ENCODE measurements at regions not wholly inside any gene's neighbourhood (a gene's known extent, or its start where the extent isn't known, plus 50 kb on each side); places are given as distances from the start of the nearest gene placed in this dataset.

GRCh38 chr9:16974436-16974835 lies 104.0 kb upstream of the BNC2 start:
- no peak for TF ChIP-seq CTCF (IDR thresholded peaks at IDR 0.05; ENCODE audit: low read depth, low read length, missing input control)
- no peak for TF ChIP-seq TAF1 (conservative IDR thresholded peaks at IDR 0.05)
- no peak for TF ChIP-seq RAD21 (IDR thresholded peaks at IDR 0.05)
- no peak for TF ChIP-seq SP1 (IDR thresholded peaks at IDR 0.05)
- no peak for TF ChIP-seq ATF3 (IDR thresholded peaks at IDR 0.05)
- no peak for TF ChIP-seq EGR1 (IDR thresholded peaks at IDR 0.05; ENCODE audit: low read depth in 2 of 2)
